ENCODE measurements at regions not wholly inside any gene's neighbourhood (a gene's known extent, or its start where the extent isn't known, plus 50 kb on each side); places are given as distances from the start of the nearest gene placed in this dataset.
"Not testable (repeated sequence)": the region's sequence is repeated elsewhere in the genome, so short reads cannot be mapped to it uniquely, and the experiment has no call there.

DNA sequence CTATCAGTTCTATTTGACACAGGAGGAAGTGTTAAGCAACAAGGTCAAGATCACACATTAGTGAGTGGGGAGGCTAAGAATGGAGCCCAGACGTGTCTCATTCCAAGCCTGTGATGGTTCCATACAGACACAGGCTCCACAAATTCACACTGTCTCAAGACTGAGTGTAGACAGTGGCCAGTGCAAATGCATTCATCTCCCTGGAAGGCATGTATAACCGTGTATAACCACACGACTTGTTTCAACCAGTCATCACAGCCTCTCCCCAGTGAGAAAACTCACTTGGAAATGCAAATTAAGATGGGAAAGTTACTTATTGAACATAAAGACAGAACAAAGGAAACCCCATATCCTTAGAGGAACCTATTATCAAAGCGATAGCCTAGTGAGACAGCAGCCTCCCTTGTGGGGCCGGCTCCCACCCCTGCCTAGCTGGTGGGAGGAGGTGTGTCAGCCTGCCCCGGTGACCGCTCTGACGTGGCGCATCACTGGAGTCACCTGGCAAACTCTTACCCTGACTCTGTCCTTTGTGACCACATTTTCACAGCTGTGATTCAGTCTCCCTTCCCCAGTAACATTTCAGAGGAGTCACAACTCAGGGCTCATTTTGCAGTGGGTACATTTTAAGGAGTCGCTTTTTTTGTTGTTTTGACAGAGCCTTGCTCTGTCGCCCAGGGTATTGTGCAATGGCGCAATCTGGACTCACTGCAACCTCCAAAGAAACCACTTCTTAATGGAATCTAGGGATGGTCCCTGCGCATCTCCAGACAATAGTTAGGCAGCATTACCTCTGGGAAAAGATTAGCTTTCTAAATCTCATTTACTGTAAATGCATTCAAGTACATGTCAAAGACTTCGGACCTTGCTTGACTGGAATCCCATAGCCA is 126.6 kb upstream of the PARD3 start:
- intact Hi-C loops (cut with DNase I; ENCODE audit: low total_unique reads): no loop called here
- H3K27me3 ChIP-seq (replicated peaks in 1 of 7): no peaks in the 10 kb centered on the region
- H3K27ac ChIP-seq: no peak overlapping the region
- 82 to 87% (median 85%) methylated on average over 14 of the region's 14 CpGs for WGBS, 5 donors
- no peak for DNase-seq
- H3K4me3 ChIP-seq: no peak overlapping the region
- no peaks in the 10 kb centered on the region for H3K4me1 ChIP-seq
- no peaks in the 10 kb centered on the region for H3K36me3 ChIP-seq
- H3K9me3 ChIP-seq: no peaks in the 10 kb centered on the region
- no peak for TF ChIP-seq POLR2AphosphoS5 (IDR thresholded peaks at IDR 0.05)
- no peak for TF ChIP-seq POLR2A (IDR thresholded peaks at IDR 0.05)
- TF ChIP-seq, protein P1, sequence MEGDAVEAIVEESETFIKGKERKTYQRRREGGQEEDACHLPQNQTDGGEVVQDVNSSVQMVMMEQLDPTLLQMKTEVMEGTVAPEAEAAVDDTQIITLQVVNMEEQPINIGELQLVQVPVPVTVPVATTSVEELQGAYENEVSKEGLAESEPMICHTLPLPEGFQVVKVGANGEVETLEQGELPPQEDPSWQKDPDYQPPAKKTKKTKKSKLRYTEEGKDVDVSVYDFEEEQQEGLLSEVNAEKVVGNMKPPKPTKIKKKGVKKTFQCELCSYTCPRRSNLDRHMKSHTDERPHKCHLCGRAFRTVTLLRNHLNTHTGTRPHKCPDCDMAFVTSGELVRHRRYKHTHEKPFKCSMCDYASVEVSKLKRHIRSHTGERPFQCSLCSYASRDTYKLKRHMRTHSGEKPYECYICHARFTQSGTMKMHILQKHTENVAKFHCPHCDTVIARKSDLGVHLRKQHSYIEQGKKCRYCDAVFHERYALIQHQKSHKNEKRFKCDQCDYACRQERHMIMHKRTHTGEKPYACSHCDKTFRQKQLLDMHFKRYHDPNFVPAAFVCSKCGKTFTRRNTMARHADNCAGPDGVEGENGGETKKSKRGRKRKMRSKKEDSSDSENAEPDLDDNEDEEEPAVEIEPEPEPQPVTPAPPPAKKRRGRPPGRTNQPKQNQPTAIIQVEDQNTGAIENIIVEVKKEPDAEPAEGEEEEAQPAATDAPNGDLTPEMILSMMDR (IDR thresholded peaks at IDR 0.05 in 8 of 11, conservative IDR thresholded peaks at IDR 0.05 in 3 of 11): no peak

DNA sequence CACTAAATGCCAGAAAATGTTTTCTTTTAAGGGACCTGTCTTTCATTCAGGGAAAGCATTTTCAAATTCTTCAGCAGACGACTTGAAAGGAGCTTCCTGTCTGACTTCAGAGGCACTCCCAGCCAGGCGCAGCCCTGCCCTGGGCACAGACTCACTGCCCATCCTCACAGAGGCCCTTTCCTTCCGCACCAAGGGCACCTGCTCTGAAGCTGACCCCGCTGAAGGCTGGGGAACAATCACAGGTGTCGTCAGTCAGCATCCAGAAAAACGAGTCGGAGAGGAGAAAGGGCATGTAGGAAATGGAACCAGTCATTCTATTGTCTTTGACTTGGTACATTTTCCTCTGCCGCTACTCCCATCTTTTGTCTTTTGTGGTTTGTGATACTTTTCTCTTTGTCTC is 125.3 kb upstream of the PARD3 start:
- Histone ChIP-seq H3K27ac (no peak overlapping the region), H3K4me1 (no peaks in the 10 kb centered on the region), H3K27me3 (replicated peaks in 1 of 7) (no peaks in the 10 kb centered on the region), H3K4me3 (no peak overlapping the region), H3K36me3 (no peaks in the 10 kb centered on the region), H3K9me3 (no peaks in the 10 kb centered on the region)
- no peak for TF ChIP-seq POLR2A (IDR thresholded peaks at IDR 0.05)
- TF ChIP-seq, protein P1 (IDR thresholded peaks at IDR 0.05 in 8 of 11, conservative IDR thresholded peaks at IDR 0.05 in 3 of 11): no peak
- TF ChIP-seq POLR2AphosphoS5 (IDR thresholded peaks at IDR 0.05): no peak
- DNase-seq: no peak
- 52 to 59% (median 57%) methylated on average over 8 of the region's 8 CpGs for WGBS, 5 donors
- intact Hi-C loops (cut with DNase I; ENCODE audit: low total_unique reads): no loop called here

DNA sequence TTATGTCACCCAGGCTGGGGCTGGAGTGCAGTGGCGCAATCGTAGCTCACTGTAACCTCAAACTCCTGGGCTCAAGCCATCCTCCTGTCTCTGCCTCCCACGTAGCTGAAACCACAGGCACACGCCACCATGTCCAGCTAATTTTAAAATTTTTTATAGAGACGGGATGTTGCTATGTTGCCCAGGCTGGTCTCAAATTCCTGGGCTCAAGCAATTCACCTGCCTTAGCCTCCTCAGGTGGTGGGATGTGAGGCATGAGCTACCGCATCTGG is 123.2 kb upstream of the PARD3 start:
- DNase-seq: no peak
- TF ChIP-seq POLR2AphosphoS5 (IDR thresholded peaks at IDR 0.05) (no peak), POLR2A (IDR thresholded peaks at IDR 0.05) (no peak)
- TF ChIP-seq, protein P1 (IDR thresholded peaks at IDR 0.05 in 8 of 11, conservative IDR thresholded peaks at IDR 0.05 in 3 of 11): no peak
- Histone ChIP-seq H3K27ac (no peak overlapping the region), H3K36me3 (no peaks in the 10 kb centered on the region), H3K9me3 (no peaks in the 10 kb centered on the region), H3K4me3 (no peak overlapping the region), H3K27me3 (replicated peaks in 1 of 7) (no peaks in the 10 kb centered on the region), H3K4me1 (no peaks in the 10 kb centered on the region)
- intact Hi-C loops (cut with DNase I; ENCODE audit: low total_unique reads): no loop called here
- WGBS, 5 donors: 83 to 98% (median 87%) methylated on average over 6 of the region's 6 CpGs

DNA sequence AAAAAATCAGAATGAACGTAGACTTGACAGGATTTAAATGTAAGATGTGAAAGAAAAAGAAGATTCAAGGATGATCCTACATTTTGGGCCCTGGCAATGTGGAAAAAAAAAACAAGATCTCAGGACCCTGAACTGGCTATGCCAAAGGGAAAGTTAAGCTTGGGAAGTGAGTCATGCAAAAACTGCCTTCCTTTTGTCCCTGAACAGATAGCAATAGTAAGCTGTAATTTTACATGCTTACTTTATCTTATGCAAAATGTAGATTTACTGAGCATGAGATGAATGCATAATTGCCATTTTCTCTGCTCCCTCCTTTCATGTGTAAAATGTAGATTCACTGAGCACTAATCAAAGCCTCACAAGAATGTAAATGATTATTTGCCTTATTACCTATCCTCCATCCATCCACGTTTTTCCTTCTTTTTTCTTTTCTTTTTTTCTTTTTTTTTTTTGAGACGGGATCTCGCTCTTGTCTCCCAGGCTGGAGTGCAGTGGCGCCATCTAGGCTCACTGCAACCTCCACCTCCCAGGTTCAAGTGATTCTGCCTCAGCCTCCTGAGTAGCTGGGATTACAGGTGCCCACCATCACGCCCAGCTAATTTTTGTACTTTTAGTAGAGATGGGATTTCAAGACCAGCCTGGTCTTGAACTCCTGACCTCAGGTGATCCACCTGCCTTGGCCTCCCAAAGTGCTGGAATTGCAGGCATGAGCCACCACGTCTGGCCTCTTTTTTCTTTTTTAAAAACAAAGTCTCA is 122.7 kb upstream of the PARD3 start:
- H3K36me3 ChIP-seq; H3K27ac ChIP-seq; H3K9me3 ChIP-seq; DNase-seq; intact Hi-C loops (cut with DNase I; ENCODE audit: low total_unique reads); H3K27me3 ChIP-seq (replicated peaks in 1 of 7); H3K4me3 ChIP-seq; H3K4me1 ChIP-seq: not testable (repeated sequence)
- WGBS, 5 donors: 43 to 52% (median 47%) methylated on average over 7 of the region's 7 CpGs
- TF ChIP-seq, protein P1 (IDR thresholded peaks at IDR 0.05 in 8 of 11, conservative IDR thresholded peaks at IDR 0.05 in 3 of 11): peak in 1 of 11 experiments; percentile 6

Measured in spleen (tissue), 11 donors.